Gastroesophageal sphincter (tissue), 3 donors: ENCODE measurements at regions not wholly inside any gene's neighbourhood (a gene's known extent, or its start where the extent isn't known, plus 50 kb on each side); places are given as distances from the start of the nearest gene placed in this dataset.

Experiments used
- EP300 ChIP-seq: sonication (generic); formaldehyde crosslinking; IDR thresholded peaks from one replicate; pipeline ENCODE4 v1.6.1; 2017; ENCODE audit warnings: antibody characterized with exemption, mild to moderate bottlenecking
- POLR2A ChIP-seq, 2 donors: fragments of 450-650 bp; IDR thresholded peaks; one replicate each; pipeline ENCODE4 v1.6.1; 2017; ENCODE audit warnings: antibody characterized with exemption in 2 of 2, mild to moderate bottlenecking in 2 of 2, moderate library complexity in 1 of 2
- TF ChIP-seq, protein P1 (sequence below), 4 experiments: fragments of 200-600 bp in 2 of 4; fragments of 450-650 bp in 2 of 4; sonication (generic) in 1 of 4; IDR thresholded peaks; one replicate each; pipeline ENCODE4 v1.5.1; 2017 to 2019; ENCODE audit warnings: antibody characterized with exemption in 4 of 4, mild to moderate bottlenecking in 2 of 4, moderate library complexity in 2 of 4

DNA sequence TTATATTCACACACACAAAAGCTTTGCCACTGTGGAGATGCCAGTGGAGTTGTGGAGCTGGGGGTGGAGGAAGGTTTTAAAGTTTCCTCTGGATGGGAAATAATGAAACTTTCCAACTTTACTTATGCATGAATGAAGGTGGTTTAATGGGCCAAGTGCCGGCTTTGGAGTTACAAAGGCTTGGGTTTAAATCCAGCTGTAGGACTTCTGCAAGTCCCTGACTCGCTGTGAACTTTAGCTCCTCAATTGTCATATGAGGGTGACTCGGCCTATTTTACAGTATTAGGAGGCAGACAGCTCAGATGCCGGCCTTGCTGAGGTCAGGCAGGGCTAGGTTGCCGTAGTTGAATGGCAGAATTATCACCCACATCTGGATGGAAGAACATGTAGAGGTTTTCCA is 415.8 kb upstream of the TRIB2 start:
- no peak for TF ChIP-seq POLR2A (IDR thresholded peaks at IDR 0.05)
- TF ChIP-seq, protein P1, sequence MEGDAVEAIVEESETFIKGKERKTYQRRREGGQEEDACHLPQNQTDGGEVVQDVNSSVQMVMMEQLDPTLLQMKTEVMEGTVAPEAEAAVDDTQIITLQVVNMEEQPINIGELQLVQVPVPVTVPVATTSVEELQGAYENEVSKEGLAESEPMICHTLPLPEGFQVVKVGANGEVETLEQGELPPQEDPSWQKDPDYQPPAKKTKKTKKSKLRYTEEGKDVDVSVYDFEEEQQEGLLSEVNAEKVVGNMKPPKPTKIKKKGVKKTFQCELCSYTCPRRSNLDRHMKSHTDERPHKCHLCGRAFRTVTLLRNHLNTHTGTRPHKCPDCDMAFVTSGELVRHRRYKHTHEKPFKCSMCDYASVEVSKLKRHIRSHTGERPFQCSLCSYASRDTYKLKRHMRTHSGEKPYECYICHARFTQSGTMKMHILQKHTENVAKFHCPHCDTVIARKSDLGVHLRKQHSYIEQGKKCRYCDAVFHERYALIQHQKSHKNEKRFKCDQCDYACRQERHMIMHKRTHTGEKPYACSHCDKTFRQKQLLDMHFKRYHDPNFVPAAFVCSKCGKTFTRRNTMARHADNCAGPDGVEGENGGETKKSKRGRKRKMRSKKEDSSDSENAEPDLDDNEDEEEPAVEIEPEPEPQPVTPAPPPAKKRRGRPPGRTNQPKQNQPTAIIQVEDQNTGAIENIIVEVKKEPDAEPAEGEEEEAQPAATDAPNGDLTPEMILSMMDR (IDR thresholded peaks at IDR 0.05): no peak
- TF ChIP-seq EP300: no peak
